Amygdala (tissue), 56 donors: ENCODE measurements at regions not wholly inside any gene's neighbourhood (a gene's known extent, or its start where the extent isn't known, plus 50 kb on each side); places are given as distances from the start of the nearest gene placed in this dataset.
A peak's percentile ranks its signal among the peaks of the same experiment; 100 is the strongest.

Source experiments
- DNase-seq, 56 donors: peaks; one replicate each; lab custom pipeline; 2025; lab: John Stamatoyannopoulos, UW

GRCh38 chr18:75131381-75132000 lies 77.4 kb downstream of the PTGR3 start:
- DNase-seq = peak in 1 of 56 donors; percentile 5

DNA sequence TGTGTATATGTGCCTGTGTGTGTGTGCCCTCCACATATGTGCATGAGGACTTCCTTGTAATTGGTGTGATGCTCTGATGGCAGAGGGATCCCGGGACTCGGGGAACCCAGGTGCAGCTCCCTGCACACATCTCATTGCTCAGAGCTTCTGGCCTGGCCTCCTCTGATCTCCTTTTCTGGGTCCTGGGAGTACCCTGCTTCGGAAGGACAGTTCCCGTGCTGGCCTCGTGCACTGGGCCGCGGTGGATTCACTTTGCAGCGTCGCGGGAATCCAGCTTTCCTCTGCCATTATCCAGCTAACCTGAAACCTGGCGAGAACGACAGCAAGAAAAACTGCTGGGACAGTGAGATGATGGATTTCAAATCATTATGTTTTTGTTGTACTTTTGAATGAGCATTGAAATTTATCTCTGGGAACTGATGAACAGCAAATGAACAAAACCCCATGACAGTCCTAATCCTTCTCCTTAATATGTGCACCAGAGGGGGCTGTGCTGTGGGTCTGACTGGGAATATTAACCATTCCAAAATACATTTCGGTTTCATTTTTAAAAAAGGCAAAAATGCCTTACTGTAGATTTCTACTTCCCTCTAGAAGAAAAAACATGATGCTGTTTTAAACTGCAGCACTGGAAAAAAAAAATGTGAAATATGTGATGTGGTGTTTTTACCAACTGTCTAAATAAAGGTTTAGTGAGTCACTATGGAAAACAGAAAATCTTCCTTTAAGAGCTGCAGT lies 78.2 kb downstream of the PTGR3 start:
- DNase-seq = no peak

DNA sequence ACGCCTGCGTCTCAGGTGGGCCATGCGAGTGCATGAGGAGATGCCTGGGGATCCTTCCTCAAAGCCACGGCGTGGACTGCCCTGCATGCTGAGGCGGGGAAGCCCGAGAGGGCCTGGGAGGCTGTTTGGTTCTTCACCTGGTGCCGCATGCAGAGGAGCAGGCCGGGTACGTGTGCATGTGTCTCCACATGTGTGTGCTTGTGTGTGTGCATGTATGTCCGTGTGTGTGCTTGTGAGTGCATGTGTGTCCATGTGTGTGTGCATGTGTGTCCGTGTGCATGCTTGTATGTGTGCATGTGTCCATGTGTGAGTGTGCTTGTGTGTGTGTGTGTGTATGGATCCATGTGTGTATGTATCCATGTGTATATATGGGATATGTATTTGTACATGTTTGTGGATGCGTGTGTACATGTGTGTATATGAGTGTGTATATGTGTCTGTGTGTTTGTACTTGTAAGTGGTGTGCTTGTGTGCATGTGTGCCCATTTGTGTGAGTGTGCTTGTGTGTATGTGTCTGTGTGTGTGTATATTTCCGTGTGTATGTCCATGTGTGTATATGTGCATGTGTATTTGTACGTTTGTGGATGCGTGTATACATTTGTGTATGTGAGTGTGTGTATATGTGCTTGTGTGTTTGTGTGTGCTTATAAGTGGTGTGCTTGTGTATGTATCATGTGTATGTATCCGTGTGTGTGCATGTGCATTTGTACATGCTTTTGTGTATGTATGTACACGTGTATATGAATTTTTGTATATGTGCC lies 79.0 kb downstream of the PTGR3 start:
- DNase-seq = no peak

DNA sequence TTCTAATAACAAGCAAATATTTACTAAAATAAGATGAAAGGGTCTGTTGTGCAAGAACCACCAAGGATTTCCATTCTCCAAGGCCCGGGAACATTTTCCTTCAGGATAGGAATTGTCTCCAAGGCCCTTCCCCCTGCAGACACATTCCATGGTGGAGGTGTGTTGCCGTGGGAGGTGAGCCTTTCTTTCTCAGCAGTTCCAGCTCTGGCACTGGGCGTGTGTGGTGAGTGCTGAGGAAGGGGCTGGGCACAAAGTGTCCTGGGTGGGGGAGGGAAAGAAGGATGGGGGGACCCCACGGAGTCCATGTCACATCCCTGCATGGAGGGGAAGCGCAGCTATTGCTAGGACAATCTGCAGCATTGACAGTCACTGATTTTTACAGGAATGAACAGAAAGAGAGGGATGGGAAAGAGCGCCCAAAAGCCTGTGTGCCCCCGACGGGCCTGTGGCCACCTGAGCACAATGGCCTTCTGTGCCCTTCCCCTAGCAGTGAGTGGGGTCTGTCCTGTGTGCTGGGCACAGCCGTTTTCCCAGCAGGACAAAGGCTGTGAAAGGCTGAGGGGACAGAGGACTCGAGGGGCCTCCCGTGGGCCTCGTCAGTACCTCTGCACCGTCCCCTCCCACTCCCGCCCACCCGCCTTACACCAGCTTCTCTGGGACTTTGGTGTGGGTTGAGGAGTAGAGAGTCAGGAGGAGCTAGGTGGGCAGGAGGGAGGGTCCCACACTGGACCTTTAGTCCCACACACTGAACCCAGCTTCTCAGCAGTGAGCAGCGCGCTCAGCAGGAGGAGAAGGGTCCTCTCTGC lies 79.8 kb downstream of the PTGR3 start:
- no peak for DNase-seq

DNA sequence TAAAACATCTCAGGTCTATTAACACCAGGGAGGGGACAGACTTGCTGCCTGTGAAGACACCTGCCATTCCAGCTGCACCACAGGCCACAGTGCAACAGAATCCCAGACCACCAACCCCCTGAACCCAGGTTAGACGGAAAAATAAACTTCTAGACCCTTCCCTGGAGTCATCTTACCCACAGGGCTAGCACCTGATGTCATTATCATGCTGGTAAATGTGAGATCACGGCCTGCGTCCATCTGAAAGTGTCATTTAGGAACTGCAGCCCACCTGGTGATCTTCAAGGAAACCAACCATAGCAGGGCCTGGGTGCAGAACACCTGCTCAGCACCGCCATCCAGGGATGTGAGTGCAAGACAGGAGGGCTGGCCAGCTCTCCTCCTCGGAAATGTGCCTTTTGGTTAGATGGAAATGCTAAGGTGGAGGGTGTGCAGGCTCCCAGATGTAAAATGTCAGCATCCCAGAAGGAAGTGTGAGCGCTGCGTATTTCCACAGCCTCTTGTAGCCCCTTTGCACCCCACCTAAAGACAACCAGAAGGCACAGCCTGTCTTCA lies 80.8 kb downstream of the PTGR3 start:
- DNase-seq = no peak

DNA sequence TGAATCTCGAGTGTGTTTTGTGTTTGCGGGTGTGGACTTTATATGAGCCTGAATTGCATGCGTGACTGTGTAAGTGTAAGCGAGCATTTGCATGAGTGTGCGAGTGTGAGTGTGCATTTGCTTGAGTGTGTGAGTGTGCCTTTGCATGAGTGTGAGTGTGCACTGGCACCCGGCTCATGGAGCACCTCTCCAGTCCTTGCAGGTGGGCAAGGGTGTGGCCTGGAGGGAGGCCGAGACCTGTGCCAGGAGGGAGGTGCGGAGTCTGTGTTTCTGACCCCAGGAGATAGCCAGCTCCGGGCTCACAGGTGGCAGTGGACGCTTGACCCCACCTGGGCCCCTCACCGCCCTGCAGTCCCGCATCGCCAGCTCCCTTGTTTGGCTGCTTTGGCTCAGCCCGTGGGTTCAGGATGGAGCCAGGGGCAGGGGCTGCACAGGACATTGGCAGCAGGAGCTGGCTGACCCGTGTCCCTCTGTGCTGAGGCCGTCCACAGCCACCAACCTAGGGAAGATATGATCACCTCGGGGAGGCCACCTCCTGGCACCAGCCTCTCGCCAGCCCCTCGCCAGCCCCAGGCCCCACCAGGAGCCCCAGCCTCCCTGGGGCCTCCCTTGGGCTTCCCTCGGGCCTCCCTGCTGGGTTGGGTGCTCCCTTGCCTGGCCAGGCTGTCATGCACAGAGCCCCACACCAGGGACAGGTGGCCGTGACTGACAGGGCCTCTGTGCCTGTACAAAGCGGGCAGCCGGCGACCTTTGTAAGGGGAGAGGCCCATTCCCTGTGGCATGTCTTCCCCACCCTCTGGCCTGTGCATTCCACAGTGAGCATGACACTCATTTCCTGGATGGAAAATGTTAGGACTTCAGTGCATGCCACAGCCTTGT lies 81.6 kb downstream of the PTGR3 start:
- no peak for DNase-seq

- no peak for DNase-seq
Measured at GRCh38 chr18:75125382-75126331, 83.3 kb downstream of the PTGR3 start.

DNA sequence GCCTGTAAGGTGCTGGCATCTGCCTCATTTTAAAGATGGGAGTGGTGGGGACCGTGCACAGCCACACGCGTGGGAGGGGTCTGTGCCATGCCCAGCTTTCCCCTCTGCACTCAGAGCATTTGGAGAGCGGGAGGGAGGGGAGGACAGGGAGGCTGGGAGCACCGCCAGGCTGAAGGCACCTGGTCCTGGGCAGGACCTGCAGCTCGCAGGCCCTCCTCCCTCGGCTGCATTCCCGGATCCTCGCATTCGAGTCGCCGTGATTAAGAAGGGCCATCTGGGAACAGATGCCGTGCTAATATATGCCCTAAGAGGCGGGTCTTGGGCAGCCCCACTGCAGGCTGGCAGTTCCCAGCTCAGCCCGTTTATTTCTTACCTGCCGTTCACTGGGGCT lies 84.0 kb downstream of the PTGR3 start:
- DNase-seq = no peak

- no peak for DNase-seq
Measured at GRCh38 chr18:75124551-75124950, 84.4 kb downstream of the PTGR3 start.

GRCh38 chr18:75123113-75123512 lies 85.8 kb downstream of the PTGR3 start:
- no peak for DNase-seq

DNA sequence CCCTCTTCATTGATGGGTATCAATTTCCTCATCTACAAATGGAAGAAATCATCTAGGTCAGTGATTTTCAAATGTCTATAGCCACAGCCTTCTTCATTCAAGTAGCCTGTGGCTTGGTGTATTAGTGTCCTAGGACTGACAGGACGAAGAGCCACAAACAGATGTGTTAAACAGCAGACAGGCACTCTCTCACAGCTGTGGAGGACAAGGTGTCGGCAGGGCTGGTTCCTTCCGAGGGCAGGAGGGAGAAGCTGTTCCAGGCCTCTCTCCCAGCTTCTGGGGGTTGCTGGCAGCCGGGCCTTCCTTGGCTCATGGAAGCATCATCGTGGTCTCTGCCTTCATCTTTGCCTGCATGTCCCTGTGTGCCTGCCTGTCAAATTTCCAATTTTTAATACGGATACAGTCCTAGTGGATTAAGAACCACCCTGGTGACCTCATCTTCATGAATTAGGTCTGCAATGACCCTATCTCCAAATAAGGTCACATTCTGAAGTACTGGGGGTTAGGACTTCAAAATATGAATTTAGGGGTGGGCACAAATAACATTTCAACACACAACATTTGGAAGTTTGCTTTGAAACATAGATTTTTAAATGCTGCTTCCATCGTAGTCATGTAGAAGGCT lies 86.5 kb downstream of the PTGR3 start:
- no peak for DNase-seq

- no peak for DNase-seq
Measured at GRCh38 chr18:75121266-75121665, 87.7 kb downstream of the PTGR3 start.

- DNase-seq = no peak
Measured at GRCh38 chr18:75120521-75120920, 88.4 kb downstream of the PTGR3 start.

DNA sequence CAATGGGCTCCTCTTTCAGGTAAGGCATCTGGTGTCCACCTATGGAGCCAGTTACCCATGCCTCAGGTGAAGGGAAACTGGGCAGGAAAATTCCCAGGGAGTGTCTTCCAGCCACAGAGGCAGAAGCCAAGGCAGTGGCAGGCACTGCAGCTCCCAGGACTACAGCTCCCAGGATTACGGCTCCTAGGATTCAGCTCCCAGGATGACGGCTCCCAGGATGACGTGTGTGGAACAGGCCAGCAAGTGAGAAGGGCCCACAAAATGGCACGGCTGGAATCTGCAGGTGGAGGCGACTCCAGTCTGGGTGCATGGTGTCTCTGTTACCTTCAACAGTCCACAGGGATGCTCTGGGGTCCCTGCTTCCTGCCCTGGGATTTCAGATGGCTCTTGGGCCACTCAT lies 92.1 kb downstream of the PTGR3 start:
- no peak for DNase-seq

GRCh38 chr18:75116165-75116564 lies 92.8 kb downstream of the PTGR3 start:
- DNase-seq = no peak

DNA sequence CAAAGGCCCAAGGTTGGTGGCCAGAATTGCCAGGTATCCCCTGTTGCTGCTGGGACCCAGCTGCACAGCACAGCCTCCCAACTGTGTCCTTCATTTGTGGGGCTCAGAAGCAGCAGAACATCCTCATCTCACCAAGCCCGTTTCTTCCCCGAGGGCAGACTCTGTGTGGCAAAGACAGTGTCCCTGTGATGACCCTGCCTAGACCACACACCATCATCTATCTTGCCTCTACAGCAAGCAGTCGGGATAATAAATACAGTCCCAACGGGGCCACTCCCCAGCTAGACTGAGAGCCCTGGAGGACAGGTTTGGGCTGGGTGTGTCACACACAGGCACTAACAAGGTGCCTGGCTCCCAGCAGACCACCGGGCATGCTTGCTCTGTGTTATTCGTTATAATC lies 93.4 kb downstream of the PTGR3 start:
- no peak for DNase-seq
